ENCODE measurements at regions not wholly inside any gene's neighbourhood (a gene's known extent, or its start where the extent isn't known, plus 50 kb on each side); places are given as distances from the start of the nearest gene placed in this dataset.

DNA sequence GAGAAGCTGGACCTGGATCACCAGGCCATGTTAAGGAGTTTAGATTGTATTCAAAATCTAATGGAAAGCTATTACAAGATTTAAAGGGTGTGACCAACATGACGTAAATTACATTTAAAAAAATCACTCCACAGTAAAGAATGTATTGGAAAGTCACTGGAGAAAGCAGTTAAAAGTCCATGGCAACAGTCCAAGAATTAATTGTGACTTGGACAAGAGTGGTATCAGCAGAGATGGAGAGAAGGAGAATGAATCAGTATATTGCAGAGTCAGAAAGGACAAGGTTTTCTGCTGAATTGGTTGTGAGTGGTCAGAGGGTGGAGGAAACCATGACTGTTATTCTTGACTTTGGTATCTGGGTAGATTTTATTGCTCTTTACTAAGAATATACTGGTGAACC is 535.1 kb upstream of the SLITRK1 start:
- TF ChIP-seq POLR2A (IDR thresholded peaks at IDR 0.05) (no peak), POLR2AphosphoS5 (IDR thresholded peaks at IDR 0.05) (no peak), EP300 (IDR thresholded peaks at IDR 0.05) (no peak)
- TF ChIP-seq, protein P1, sequence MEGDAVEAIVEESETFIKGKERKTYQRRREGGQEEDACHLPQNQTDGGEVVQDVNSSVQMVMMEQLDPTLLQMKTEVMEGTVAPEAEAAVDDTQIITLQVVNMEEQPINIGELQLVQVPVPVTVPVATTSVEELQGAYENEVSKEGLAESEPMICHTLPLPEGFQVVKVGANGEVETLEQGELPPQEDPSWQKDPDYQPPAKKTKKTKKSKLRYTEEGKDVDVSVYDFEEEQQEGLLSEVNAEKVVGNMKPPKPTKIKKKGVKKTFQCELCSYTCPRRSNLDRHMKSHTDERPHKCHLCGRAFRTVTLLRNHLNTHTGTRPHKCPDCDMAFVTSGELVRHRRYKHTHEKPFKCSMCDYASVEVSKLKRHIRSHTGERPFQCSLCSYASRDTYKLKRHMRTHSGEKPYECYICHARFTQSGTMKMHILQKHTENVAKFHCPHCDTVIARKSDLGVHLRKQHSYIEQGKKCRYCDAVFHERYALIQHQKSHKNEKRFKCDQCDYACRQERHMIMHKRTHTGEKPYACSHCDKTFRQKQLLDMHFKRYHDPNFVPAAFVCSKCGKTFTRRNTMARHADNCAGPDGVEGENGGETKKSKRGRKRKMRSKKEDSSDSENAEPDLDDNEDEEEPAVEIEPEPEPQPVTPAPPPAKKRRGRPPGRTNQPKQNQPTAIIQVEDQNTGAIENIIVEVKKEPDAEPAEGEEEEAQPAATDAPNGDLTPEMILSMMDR (IDR thresholded peaks at IDR 0.05), result no peak

Data from upper lobe of left lung (tissue), 4 donors.